Naive thymus-derived CD4-positive, alpha-beta T cell (primary cell): ENCODE measurements at regions not wholly inside any gene's neighbourhood (a gene's known extent, or its start where the extent isn't known, plus 50 kb on each side); places are given as distances from the start of the nearest gene placed in this dataset.

ENCODE experiments used
- ATAC-seq: fragments of 150-1000 bp; cut with Tn5 transposase; 2 replicates; pipeline ENCODE4 v1.10.0; 2021; ENCODE audit warnings: mild to moderate bottlenecking, moderate library complexity
- CTCF ChIA-PET: fragments of 350-600 bp; sonication (Branson Sonifier 250); formaldehyde crosslinking; loops from one replicate; lab custom pipeline; 2021; ENCODE audit warnings: antibody characterized with exemption; lab: Charles Lee
- POLR2A ChIA-PET: fragments of 350-600 bp; sonication (Branson Sonifier 250); formaldehyde crosslinking; loops from one replicate; lab custom pipeline; 2021; ENCODE audit warnings: antibody characterized with exemption, inconsistent platforms; lab: Charles Lee
- DNase-seq, 9 donors: peaks; one replicate each; pipeline versions ENCODE4 v3.0.0 to v3.0.0-alpha.2; 2020 to 2022; ENCODE audit warnings: mixed read lengths in 1 of 9
- H3K27ac ChIP-seq: one replicate; pipeline ENCODE4 v1.7.0; 2013; ENCODE audit warnings: mild to moderate bottlenecking, low read depth, low read length, moderate library complexity
- H3K27me3 ChIP-seq, 2 donors: one replicate each; pipeline ENCODE4 v1.7.0; 2013; ENCODE audit warnings: low read length in 2 of 2, mild to moderate bottlenecking in 2 of 2, moderate library complexity in 2 of 2; ENCODE audit not compliant: control insufficient read depth in 2 of 2, insufficient read depth in 2 of 2
- H3K36me3 ChIP-seq, 3 experiments: 1 replicate in 2 of 3; 2 replicates in 1 of 3; pipeline ENCODE4 v1.7.0; 2013; ENCODE audit warnings: low read length in 3 of 3, mild to moderate bottlenecking in 3 of 3, moderate library complexity in 1 of 3; ENCODE audit not compliant: insufficient read depth in 3 of 3, control insufficient read depth in 2 of 3
- H3K4me1 ChIP-seq, 2 donors: one replicate each; pipeline ENCODE4 v1.7.0; 2013; ENCODE audit warnings: low read length in 2 of 2, mild to moderate bottlenecking in 2 of 2, moderate library complexity in 1 of 2; ENCODE audit not compliant: control insufficient read depth in 2 of 2, insufficient read depth in 2 of 2
- H3K4me3 ChIP-seq: 2 replicates; pipeline ENCODE4 v1.7.0; 2013; ENCODE audit warnings: mild to moderate bottlenecking, low read length
- H3K9me3 ChIP-seq, 3 experiments: 1 replicate in 2 of 3; 2 replicates in 1 of 3; pipeline ENCODE4 v1.7.0; 2013; ENCODE audit warnings: low read length in 3 of 3; ENCODE audit not compliant: control insufficient read depth in 2 of 3
- H3K27ac Mint-ChIP-seq, 9 donors: one replicate each; pipeline ENCODE4 v1.8.0; 2020 to 2022; ENCODE audit warnings: mixed read lengths in 9 of 9, mild to moderate bottlenecking in 8 of 9, moderate library complexity in 5 of 9, inconsistent platforms in 2 of 9
- H3K27me3 Mint-ChIP-seq, 5 donors: one replicate each; pipeline ENCODE4 v1.8.0; 2021 to 2022; ENCODE audit warnings: mixed read lengths in 5 of 5, mild to moderate bottlenecking in 1 of 5
- H3K36me3 Mint-ChIP-seq, 5 donors: one replicate each; pipeline ENCODE4 v1.8.0; 2020 to 2022; ENCODE audit warnings: mixed read lengths in 5 of 5, mild to moderate bottlenecking in 3 of 5, inconsistent platforms in 1 of 5
- H3K4me1 Mint-ChIP-seq, 7 donors: one replicate each; pipeline ENCODE4 v1.8.0; 2020 to 2022; ENCODE audit warnings: mixed read lengths in 7 of 7, mild to moderate bottlenecking in 3 of 7, inconsistent platforms in 1 of 7
- H3K4me3 Mint-ChIP-seq, 10 donors: one replicate each; pipeline ENCODE4 v1.8.0; 2020 to 2022; ENCODE audit warnings: mild to moderate bottlenecking in 10 of 10, mixed read lengths in 10 of 10, moderate library complexity in 6 of 10, inconsistent platforms in 2 of 10
- H3K9me3 Mint-ChIP-seq, 11 donors: one replicate each; pipeline ENCODE4 v1.8.0; 2020 to 2022; ENCODE audit warnings: mixed read lengths in 11 of 11, mild to moderate bottlenecking in 4 of 11, inconsistent platforms in 1 of 11, moderate library complexity in 1 of 11
- intact Hi-C, 2 donors: fragments of 100-400 bp; cut with micrococcal nuclease; formaldehyde crosslinking; loops; one replicate each; pipeline ENCODE4 v1.15.1; 2023

DNA sequence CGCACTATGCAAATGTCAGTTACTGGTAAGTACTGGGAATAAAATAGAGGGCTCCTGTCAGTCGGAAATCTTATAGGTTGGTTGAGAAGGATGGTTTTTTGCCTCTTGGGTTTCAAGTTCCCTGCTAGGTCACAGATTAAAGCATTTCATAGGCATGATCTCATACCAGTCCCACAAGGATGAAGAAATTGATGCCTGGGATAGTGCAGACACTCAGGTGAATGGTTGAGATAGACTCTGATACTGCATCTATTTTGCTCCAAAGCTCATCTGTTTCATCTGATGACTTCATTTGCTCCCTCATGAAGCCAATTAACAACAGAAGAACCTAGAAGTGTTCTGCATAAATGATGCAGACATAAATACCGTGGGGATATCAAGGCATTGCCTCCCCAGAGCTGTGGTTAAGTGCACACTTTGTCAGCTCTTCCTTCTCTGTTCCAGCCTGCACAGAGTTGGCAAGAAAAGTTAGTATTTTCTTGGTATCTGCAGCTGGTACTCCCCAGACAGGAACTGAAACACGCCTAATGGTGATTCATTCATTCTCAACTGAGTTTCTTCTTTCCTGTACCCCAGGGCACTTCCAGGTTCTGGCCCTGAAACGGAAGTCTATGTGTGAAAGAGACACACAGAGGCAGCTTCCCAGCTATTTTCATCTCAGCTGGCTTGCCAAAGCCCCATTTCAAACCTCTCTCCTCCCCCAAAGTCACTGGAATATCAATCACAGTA, 418.3 kb upstream of the SALL1 start:
- no peak overlapping the region for H3K4me3 Mint-ChIP-seq

DNA sequence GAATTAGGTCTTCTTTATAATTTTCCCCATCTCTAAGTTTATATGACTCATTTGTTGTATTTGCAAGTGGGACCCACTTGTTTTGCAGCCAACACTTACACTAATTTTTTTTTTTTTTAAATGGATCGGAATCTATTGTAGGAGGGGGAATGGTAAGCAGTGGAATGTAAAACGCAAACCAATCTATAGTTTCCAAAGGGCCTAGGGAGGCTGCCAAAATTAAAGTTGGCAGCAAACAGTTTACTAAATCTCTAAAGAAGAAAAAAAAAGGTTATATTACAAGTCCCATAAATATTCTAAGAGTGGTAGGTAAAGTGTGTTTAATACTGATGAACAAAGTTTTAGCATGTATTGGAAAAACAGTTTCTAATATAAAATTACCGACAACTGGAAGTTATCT, 416.8 kb upstream of the SALL1 start:
- intact Hi-C loops, result no loop called here
- Mint-ChIP-seq H3K36me3 (no peaks in the 10 kb centered on the region), H3K27me3 (no peaks in the 10 kb centered on the region), H3K27ac (no peak overlapping the region), H3K4me3 (no peak overlapping the region), H3K4me1 (no peaks in the 10 kb centered on the region), H3K9me3 (peaks cover 0 to 17% (median 11%) of the 10 kb centered on the region in 11 donors)
- Histone ChIP-seq H3K27me3 (no peaks in the 10 kb centered on the region), H3K9me3 (peaks cover 0 to 3% (median 0%) of the 10 kb centered on the region in 3 experiments), H3K36me3 (no peaks in the 10 kb centered on the region), H3K27ac (no peak overlapping the region), H3K4me3 (no peak overlapping the region), H3K4me1 (no peaks in the 10 kb centered on the region)
- ChIA-PET POLR2A (no interaction called here), CTCF (no interaction called here)
- no peak for ATAC-seq
- DNase-seq, result no peak

More for the DNA sequence above, 418.3 kb upstream of the SALL1 start:
- Histone ChIP-seq H3K4me3 (no peak overlapping the region), H3K27me3 (no peaks in the 10 kb centered on the region), H3K9me3 (no peaks in the 10 kb centered on the region), H3K4me1 (no peaks in the 10 kb centered on the region), H3K36me3 (no peaks in the 10 kb centered on the region), H3K27ac (no peak overlapping the region)
- intact Hi-C loops, result no loop called here
- Mint-ChIP-seq H3K27ac (no peak overlapping the region), H3K9me3 (peaks cover 0 to 16% (median 10%) of the 10 kb centered on the region in 11 donors), H3K27me3 (peaks cover 0 to 6% (median 0%) of the 10 kb centered on the region in 5 donors), H3K36me3 (no peaks in the 10 kb centered on the region), H3K4me1 (no peaks in the 10 kb centered on the region)
- ATAC-seq (peak; percentile 14), DNase-seq (no peak)
- CTCF ChIA-PET, result no interaction called here
- POLR2A ChIA-PET, result no interaction called here

GRCh38 chr16:51565184-51565583, 414.1 kb upstream of the SALL1 start:
- Histone ChIP-seq H3K27me3 (no peaks in the 10 kb centered on the region), H3K9me3 (peaks cover 0 to 7% (median 0%) of the 10 kb centered on the region in 3 experiments), H3K27ac (no peak overlapping the region), H3K4me1 (no peaks in the 10 kb centered on the region), H3K4me3 (no peak overlapping the region), H3K36me3 (no peaks in the 10 kb centered on the region)
- no peaks in the 10 kb centered on the region for H3K4me1 Mint-ChIP-seq
- peaks cover 0 to 19% (median 10%) of the 10 kb centered on the region in 11 donors for H3K9me3 Mint-ChIP-seq
- ChIA-PET POLR2A (no interaction called here), CTCF (interaction anchor here (0.7 kb wide), 1 partner anchor 115 kb away, joined by 3 read pairs; no protein-coding TSS in a partner anchor)
- H3K4me3 Mint-ChIP-seq, result no peak overlapping the region
- intact Hi-C loops, result no loop called here
- H3K27ac Mint-ChIP-seq, result no peak overlapping the region
- DNase-seq, result no peak
- no peaks in the 10 kb centered on the region for H3K27me3 Mint-ChIP-seq
- no peak for ATAC-seq
- no peaks in the 10 kb centered on the region for H3K36me3 Mint-ChIP-seq

DNA sequence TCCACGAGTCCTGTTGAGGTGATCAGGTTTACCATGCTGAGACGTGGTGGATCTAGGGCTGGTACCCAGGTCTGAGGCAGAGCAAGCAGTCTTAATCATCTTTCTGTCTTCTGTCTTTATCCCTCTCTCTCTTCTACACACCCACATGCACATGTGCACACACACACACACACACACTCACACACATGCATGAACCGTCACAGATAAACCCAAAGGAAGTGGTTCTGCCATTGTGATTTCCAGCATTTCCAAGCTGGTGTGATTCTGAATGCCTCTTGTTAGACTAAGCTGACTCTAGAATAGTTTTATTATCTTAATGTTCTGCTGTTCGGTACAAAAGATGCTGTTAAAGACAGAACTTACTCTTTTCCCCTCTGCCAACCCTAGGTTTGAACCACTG, 411.8 kb upstream of the SALL1 start:
- no peaks in the 10 kb centered on the region for H3K27me3 ChIP-seq
- no peak overlapping the region for H3K27ac ChIP-seq
- DNase-seq (no peak), ATAC-seq (no peak)
- no peaks in the 10 kb centered on the region for H3K36me3 Mint-ChIP-seq
- H3K4me1 ChIP-seq, result no peaks in the 10 kb centered on the region
- peaks cover 2 to 17% (median 11%) of the 10 kb centered on the region in 11 donors for H3K9me3 Mint-ChIP-seq
- intact Hi-C loops, result no loop called here
- H3K27me3 Mint-ChIP-seq, result no peaks in the 10 kb centered on the region
- no peak overlapping the region for H3K4me3 ChIP-seq
- ChIA-PET CTCF (no interaction called here), POLR2A (no interaction called here)
- H3K27ac Mint-ChIP-seq, result no peak overlapping the region
- no peak overlapping the region for H3K4me3 Mint-ChIP-seq
- H3K4me1 Mint-ChIP-seq, result no peaks in the 10 kb centered on the region
- no peaks in the 10 kb centered on the region for H3K36me3 ChIP-seq
- peaks cover 0 to 8% (median 0%) of the 10 kb centered on the region in 3 experiments for H3K9me3 ChIP-seq

GRCh38 chr16:51559901-51560300, 408.8 kb upstream of the SALL1 start:
- Mint-ChIP-seq H3K4me3 (no peak overlapping the region), H3K4me1 (no peaks in the 10 kb centered on the region), H3K9me3 (peaks cover 0 to 16% (median 11%) of the 10 kb centered on the region in 11 donors), H3K27ac (no peak overlapping the region), H3K36me3 (peaks cover 0 to 5% (median 0%) of the 10 kb centered on the region in 5 donors), H3K27me3 (no peaks in the 10 kb centered on the region)
- no peaks in the 10 kb centered on the region for H3K27me3 ChIP-seq
- DNase-seq (no peak), ATAC-seq (no peak)
- CTCF ChIA-PET, result no interaction called here
- peaks cover 0 to 12% (median 0%) of the 10 kb centered on the region in 3 experiments for H3K9me3 ChIP-seq
- no peaks in the 10 kb centered on the region for H3K4me1 ChIP-seq
- no peak overlapping the region for H3K27ac ChIP-seq
- H3K36me3 ChIP-seq, result no peaks in the 10 kb centered on the region
- POLR2A ChIA-PET, result no interaction called here
- intact Hi-C loops, result no loop called here
- no peak overlapping the region for H3K4me3 ChIP-seq

GRCh38 chr16:51557670-51558069, 406.6 kb upstream of the SALL1 start:
- no peak for ATAC-seq
- Mint-ChIP-seq H3K27ac (no peak overlapping the region), H3K4me3 (no peak overlapping the region), H3K27me3 (no peaks in the 10 kb centered on the region), H3K4me1 (no peaks in the 10 kb centered on the region), H3K36me3 (peaks cover 0 to 5% (median 0%) of the 10 kb centered on the region in 5 donors), H3K9me3 (peaks cover 0 to 12% (median 6%) of the 10 kb centered on the region in 11 donors)
- no peak for DNase-seq
- ChIA-PET POLR2A (no interaction called here), CTCF (no interaction called here)
- H3K27ac ChIP-seq, result no peak overlapping the region
- intact Hi-C loops, result no loop called here
- no peaks in the 10 kb centered on the region for H3K27me3 ChIP-seq
- H3K4me3 ChIP-seq, result no peak overlapping the region
- no peaks in the 10 kb centered on the region for H3K36me3 ChIP-seq
- H3K9me3 ChIP-seq, result peaks cover 0 to 7% (median 0%) of the 10 kb centered on the region in 3 experiments
- H3K4me1 ChIP-seq, result no peaks in the 10 kb centered on the region
